ENCODE measurements at regions not wholly inside any gene's neighbourhood (a gene's known extent, or its start where the extent isn't known, plus 50 kb on each side); places are given as distances from the start of the nearest gene placed in this dataset.
"Not testable (repeated sequence)": the region's sequence is repeated elsewhere in the genome, so short reads cannot be mapped to it uniquely, and the experiment has no call there.

- Histone ChIP-seq H3K4me1 (ENCODE audit: control insufficient read depth, insufficient read depth, low read length) (no peaks in the 10 kb centered on the region), H3K9ac (ENCODE audit: control insufficient read depth, insufficient read depth, low read length) (no peak overlapping the region), H4K20me1 (ENCODE audit: control insufficient read depth, insufficient read depth) (no peaks in the 10 kb centered on the region), H3K27ac (ENCODE audit: control insufficient read depth, insufficient read depth) (no peak overlapping the region), H3K4me3 (no peak overlapping the region), H3K4me2 (ENCODE audit: control insufficient read depth, insufficient read depth) (no peak overlapping the region), H3K9me3 (replicated peaks; ENCODE audit: control insufficient read depth, insufficient read depth, low read length) (no peaks in the 10 kb centered on the region; the same call in 2 of the 3 replicates), H2AFZ (ENCODE audit: control insufficient read depth, low read depth, low read length) (no peak overlapping the region), H3K36me3 (ENCODE audit: control insufficient read depth in 2 of 2, insufficient read depth in 2 of 2, low read length in 1 of 2) (no peaks in the 10 kb centered on the region), H3K79me2 (ENCODE audit: control insufficient read depth, insufficient read depth, low read length) (no peaks in the 10 kb centered on the region), H3K27me3 (replicated peaks in 1 of 2; ENCODE audit: control insufficient read depth in 2 of 2, insufficient read depth in 2 of 2, low read length in 1 of 2) (no peaks in the 10 kb centered on the region)
- intact Hi-C loops (cut with micrococcal nuclease; ENCODE audit: unreplicated experiment) = no loop called here
- SMC1A ChIA-PET (ENCODE audit: uncharacterized antibody, unreplicated experiment) = interaction anchor here (1.3 kb wide), 1 partner anchor 29 kb away, joined by 5 read pairs; no protein-coding TSS in a partner anchor
- ATAC-seq (peak; percentile 67), DNase-seq (ENCODE audit: low read depth, low spot score) (peak; percentile 7), FAIRE-seq (no peak)
- CTCF ChIA-PET = no interaction called here
- TF ChIP-seq PAX5 (IDR thresholded peaks at IDR 0.05; ENCODE audit: borderline replicate concordance, low read depth, low read length) = no peak
- TF ChIP-seq ATF7 (IDR thresholded peaks at IDR 0.05; ENCODE audit: low read depth) = no peak
- TF ChIP-seq HCFC1 (IDR thresholded peaks at IDR 0.05; ENCODE audit: low read length) = no peak
- no peak for TF ChIP-seq NR2F1 (conservative IDR thresholded peaks at IDR 0.05)
- no peak for TF ChIP-seq ZNF274 (IDR thresholded peaks at IDR 0.05; ENCODE audit: insufficient read depth, insufficient read length)
- no peak for TF ChIP-seq JUND (IDR thresholded peaks at IDR 0.05; ENCODE audit: low read depth, low read length)
- no peak for TF ChIP-seq MEF2A (IDR thresholded peaks at IDR 0.05; ENCODE audit: insufficient read depth, low read depth, low read length)
- TF ChIP-seq ZNF217 (IDR thresholded peaks at IDR 0.05) = no peak
- no peak for TF ChIP-seq ESRRA (IDR thresholded peaks at IDR 0.05; ENCODE audit: low read length)
- TF ChIP-seq ZNF592 (IDR thresholded peaks at IDR 0.05) = no peak
- RAD21 ChIA-PET (ENCODE audit: unreplicated experiment) = interaction anchor here (1.1 kb wide), 1 partner anchor 27 kb away, joined by 3 read pairs; no protein-coding TSS in a partner anchor
- POLR2A ChIA-PET = no interaction called here
- in situ Hi-C loops (cut with MboI) = no loop called here
- no TSS peak for BruUV-seq (replicated peaks)
- WGBS (ENCODE audit: insufficient coverage, insufficient replicate concordance, low lambda C conversion rate, missing lambda C conversion rate) = 20% methylated on average over 3 of the region's 3 CpGs
Observed at GRCh38 chr20:29472606-29473005, 1784.9 kb upstream of the DEFB115 start.

GRCh38 chr20:29492840-29493239, 1764.6 kb upstream of the DEFB115 start:
- SMC1A ChIA-PET (ENCODE audit: uncharacterized antibody, unreplicated experiment); CTCF ChIA-PET; H3K36me3 ChIP-seq (ENCODE audit: control insufficient read depth in 2 of 2, insufficient read depth in 2 of 2, low read length in 1 of 2); DNase-seq (ENCODE audit: low read depth, low spot score); intact Hi-C loops (cut with micrococcal nuclease; ENCODE audit: unreplicated experiment); H3K9ac ChIP-seq (ENCODE audit: control insufficient read depth, insufficient read depth, low read length); in situ Hi-C loops (cut with MboI); H3K9me3 ChIP-seq (replicated peaks; ENCODE audit: control insufficient read depth, insufficient read depth, low read length); FAIRE-seq; BruUV-seq (replicated peaks); H4K20me1 ChIP-seq (ENCODE audit: control insufficient read depth, insufficient read depth); RAD21 ChIA-PET (ENCODE audit: unreplicated experiment); H3K79me2 ChIP-seq (ENCODE audit: control insufficient read depth, insufficient read depth, low read length); ATAC-seq; H3K27ac ChIP-seq (ENCODE audit: control insufficient read depth, insufficient read depth); H3K4me2 ChIP-seq (ENCODE audit: control insufficient read depth, insufficient read depth); H2AFZ ChIP-seq (ENCODE audit: control insufficient read depth, low read depth, low read length); H3K4me3 ChIP-seq; H3K4me1 ChIP-seq (ENCODE audit: control insufficient read depth, insufficient read depth, low read length); H3K27me3 ChIP-seq (replicated peaks in 1 of 2; ENCODE audit: control insufficient read depth in 2 of 2, insufficient read depth in 2 of 2, low read length in 1 of 2); POLR2A ChIA-PET: not testable (repeated sequence)
- 32% methylated on average over 4 of the region's 4 CpGs for WGBS (ENCODE audit: insufficient coverage, insufficient replicate concordance, low lambda C conversion rate, missing lambda C conversion rate)

Data from GM12878 (cell line).